Parathyroid adenoma (tissue), 2 donors: ENCODE measurements at regions not wholly inside any gene's neighbourhood (a gene's known extent, or its start where the extent isn't known, plus 50 kb on each side); places are given as distances from the start of the nearest gene placed in this dataset.

ENCODE experiments used
- H2AFZ ChIP-seq: fragments of 300-600 bp; sonication (generic); one replicate; pipeline ENCODE4 v1.7.0; 2017; ENCODE audit warnings: antibody characterized with exemption, mild to moderate bottlenecking
- H3K27ac ChIP-seq: fragments of 300-600 bp; sonication (generic); one replicate; pipeline ENCODE4 v1.7.0; 2017
- H3K27me3 ChIP-seq: fragments of 300-600 bp; sonication (generic); one replicate; pipeline ENCODE4 v1.7.0; 2017; ENCODE audit warnings: low read length; ENCODE audit not compliant: control insufficient read depth, insufficient read depth
- H3K36me3 ChIP-seq: fragments of 300-600 bp; sonication (generic); one replicate; pipeline ENCODE4 v1.7.0; 2017; ENCODE audit warnings: low read length; ENCODE audit not compliant: control insufficient read depth, insufficient read depth
- H3K4me1 ChIP-seq: fragments of 300-600 bp; sonication (generic); one replicate; pipeline ENCODE4 v1.7.0; 2017; ENCODE audit warnings: control low read depth
- H3K4me2 ChIP-seq: fragments of 300-600 bp; sonication (generic); one replicate; pipeline ENCODE4 v1.7.0; 2017; ENCODE audit warnings: low read length
- H3K4me3 ChIP-seq: fragments of 300-600 bp; sonication (generic); one replicate; pipeline ENCODE4 v1.7.0; 2017; ENCODE audit warnings: low read depth, low read length
- H3K79me2 ChIP-seq: fragments of 300-600 bp; sonication (generic); one replicate; pipeline ENCODE4 v1.7.0; 2017; ENCODE audit warnings: control low read depth
- H3K9ac ChIP-seq: fragments of 300-600 bp; sonication (generic); one replicate; pipeline ENCODE4 v1.7.0; 2017; ENCODE audit warnings: mild to moderate bottlenecking
- H3K9me3 ChIP-seq: fragments of 300-600 bp; sonication (generic); one replicate; pipeline ENCODE4 v1.7.0; 2017; ENCODE audit warnings: low read length; ENCODE audit not compliant: control insufficient read depth
- CTCF ChIP-seq: fragments of 300-600 bp; sonication (generic); IDR thresholded peaks from one replicate; pipeline ENCODE4 v1.7.0; 2017; ENCODE audit warnings: antibody characterized with exemption, mild to moderate bottlenecking
- donor health status: primary hyperparathyroidism.

DNA sequence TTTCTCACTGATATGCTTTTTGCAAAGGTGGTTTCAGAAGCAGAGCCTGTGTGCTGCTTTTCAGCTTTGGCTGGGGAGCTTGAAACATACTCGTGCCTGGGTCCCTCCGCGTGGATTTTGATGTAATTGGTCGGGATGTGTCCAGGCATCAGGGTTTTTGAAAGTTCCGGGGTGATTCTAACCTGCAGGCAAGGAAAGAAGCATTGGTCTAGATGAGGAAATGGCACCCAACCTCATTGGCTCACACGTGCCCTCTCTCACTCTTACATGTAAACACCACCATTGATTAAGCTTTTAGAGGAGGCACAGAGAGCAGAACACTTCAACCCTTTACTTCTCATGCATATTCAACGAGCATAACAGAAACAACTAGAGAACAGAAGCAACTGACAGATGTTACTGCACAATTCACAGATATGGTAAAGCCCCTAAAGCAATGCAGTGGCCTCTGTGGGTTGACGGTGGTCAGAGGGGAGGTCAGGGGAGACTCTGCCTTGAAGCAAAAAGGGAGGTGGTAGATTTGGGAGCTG lies 112.1 kb downstream of the TLR5 start:
- H3K79me2 ChIP-seq = no peaks in the 10 kb centered on the region
- peak overlapping the region; percentile 53 for H3K4me2 ChIP-seq
- H2AFZ ChIP-seq = no peak overlapping the region
- no peaks in the 10 kb centered on the region for H3K27me3 ChIP-seq
- H3K27ac ChIP-seq = no peak overlapping the region
- H3K9me3 ChIP-seq = no peaks in the 10 kb centered on the region
- H3K4me1 ChIP-seq = peaks cover 5% of the 10 kb centered on the region
- no peak for TF ChIP-seq CTCF
- H3K4me3 ChIP-seq = no peak overlapping the region
- H3K9ac ChIP-seq = no peak overlapping the region
- H3K36me3 ChIP-seq = no peaks in the 10 kb centered on the region

- Histone ChIP-seq H3K4me2 (no peak overlapping the region), H3K79me2 (no peaks in the 10 kb centered on the region), H3K4me1 (peaks cover 5% of the 10 kb centered on the region), H3K27ac (no peak overlapping the region), H3K36me3 (no peaks in the 10 kb centered on the region), H2AFZ (no peak overlapping the region), H3K4me3 (no peak overlapping the region), H3K9ac (no peak overlapping the region), H3K27me3 (no peaks in the 10 kb centered on the region), H3K9me3 (no peaks in the 10 kb centered on the region)
- TF ChIP-seq CTCF = no peak
These were observed 111.1 kb downstream of the TLR5 start for GRCh38 chr1:223031733-223032601.

DNA sequence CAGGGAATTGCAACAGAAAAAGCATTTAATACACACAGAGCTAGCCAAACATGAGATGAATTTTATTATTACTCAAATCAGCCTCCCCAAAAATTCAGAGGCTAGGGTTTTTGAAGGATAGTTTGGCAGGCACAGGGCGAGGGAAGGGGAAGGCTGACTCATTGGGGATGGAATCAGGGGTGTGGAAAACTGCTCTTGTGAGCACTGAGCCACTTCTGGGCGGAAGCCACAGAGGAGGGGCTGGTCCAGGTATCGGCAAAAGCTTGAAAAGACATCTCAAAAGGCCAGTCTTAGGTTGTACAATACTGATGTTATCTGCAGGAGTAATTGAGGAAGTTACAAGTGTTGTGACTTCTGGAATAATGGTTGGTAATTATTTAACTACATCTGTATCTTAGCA lies 109.4 kb downstream of the TLR5 start:
- H3K4me2 ChIP-seq = no peak overlapping the region
- H3K9ac ChIP-seq = no peak overlapping the region
- peaks cover 5% of the 10 kb centered on the region for H3K4me1 ChIP-seq
- H3K27ac ChIP-seq = no peak overlapping the region
- no peak for TF ChIP-seq CTCF
- no peaks in the 10 kb centered on the region for H3K27me3 ChIP-seq
- no peak overlapping the region for H2AFZ ChIP-seq
- H3K79me2 ChIP-seq = no peaks in the 10 kb centered on the region
- H3K36me3 ChIP-seq = no peaks in the 10 kb centered on the region
- H3K9me3 ChIP-seq = no peaks in the 10 kb centered on the region
- H3K4me3 ChIP-seq = no peak overlapping the region

DNA sequence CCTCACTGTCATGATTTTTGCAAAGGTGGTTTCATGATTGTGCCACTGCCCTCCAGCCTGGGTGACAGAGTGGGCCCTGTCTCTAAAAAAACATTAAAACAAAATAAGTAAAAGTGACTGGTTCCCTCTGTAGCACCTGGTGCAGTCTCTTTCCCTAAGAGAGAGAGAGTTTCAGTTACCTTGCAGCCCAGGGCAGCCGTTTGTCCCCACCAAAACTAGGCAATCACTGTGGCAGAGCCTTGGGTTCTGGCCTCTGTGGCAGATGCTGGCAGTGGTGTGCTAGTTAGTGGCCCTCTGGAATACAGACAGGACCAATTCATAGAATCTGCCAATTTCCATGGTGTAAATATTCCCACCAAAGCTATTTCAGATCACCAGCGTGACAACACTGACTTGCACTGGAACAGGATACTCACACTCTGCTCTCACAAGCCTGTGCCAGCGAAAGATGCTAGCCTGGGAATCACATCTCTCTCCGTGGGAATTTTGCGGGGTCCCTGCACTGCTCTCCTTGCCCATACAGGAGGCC lies 108.7 kb downstream of the TLR5 start:
- Histone ChIP-seq H3K4me1 (peaks cover 5% of the 10 kb centered on the region), H3K27me3 (no peaks in the 10 kb centered on the region), H2AFZ (no peak overlapping the region), H3K36me3 (no peaks in the 10 kb centered on the region), H3K9me3 (no peaks in the 10 kb centered on the region), H3K79me2 (no peaks in the 10 kb centered on the region), H3K27ac (no peak overlapping the region), H3K4me3 (no peak overlapping the region), H3K9ac (no peak overlapping the region), H3K4me2 (no peak overlapping the region)
- TF ChIP-seq CTCF = no peak
